IPS DF 6.9 (cell line): ENCODE measurements at regions not wholly inside any gene's neighbourhood (a gene's known extent, or its start where the extent isn't known, plus 50 kb on each side); places are given as distances from the start of the nearest gene placed in this dataset.
"Not testable (repeated sequence)": the region's sequence is repeated elsewhere in the genome, so short reads cannot be mapped to it uniquely, and the experiment has no call there.

Source experiments
- DNase-seq: peaks from one replicate; pipeline ENCODE4 v3.0.0-alpha.2; 2013; ENCODE audit warnings: low read depth, low spot score
- H3K27ac ChIP-seq: one replicate; pipeline ENCODE4 v1.5.1; 2013; ENCODE audit warnings: low read length, control low read depth
- H3K27me3 ChIP-seq: 2 replicates; pipeline ENCODE4 v1.6.1; 2013; ENCODE audit warnings: mild to moderate bottlenecking, low read length; ENCODE audit not compliant: control insufficient read depth, insufficient read depth
- H3K36me3 ChIP-seq: 2 replicates; pipeline ENCODE4 v1.6.1; 2013; ENCODE audit warnings: low read length; ENCODE audit not compliant: control insufficient read depth, insufficient read depth
- H3K4me1 ChIP-seq: 2 replicates; pipeline ENCODE4 v1.6.1; 2013; ENCODE audit warnings: low read length; ENCODE audit not compliant: control insufficient read depth, insufficient read depth
- H3K4me3 ChIP-seq: 2 replicates; pipeline ENCODE4 v1.5.1; 2013; ENCODE audit warnings: mild to moderate bottlenecking, low read length
- H3K9me3 ChIP-seq: 2 replicates; pipeline ENCODE4 v1.6.1; 2013; ENCODE audit warnings: low read length, inconsistent platforms; ENCODE audit not compliant: control insufficient read depth, insufficient read depth
- WGBS: extraction: QIAGEN DNeasy Blood & Tissue Kit; methylation state at CpG from one replicate; pipeline ENCODE4 v1.1.7; 2013; ENCODE audit warnings: mixed read lengths, missing lambda C conversion rate; ENCODE audit not compliant: insufficient read length, insufficient coverage; 5-methylcytosine and 5-hydroxymethylcytosine counted together

DNA sequence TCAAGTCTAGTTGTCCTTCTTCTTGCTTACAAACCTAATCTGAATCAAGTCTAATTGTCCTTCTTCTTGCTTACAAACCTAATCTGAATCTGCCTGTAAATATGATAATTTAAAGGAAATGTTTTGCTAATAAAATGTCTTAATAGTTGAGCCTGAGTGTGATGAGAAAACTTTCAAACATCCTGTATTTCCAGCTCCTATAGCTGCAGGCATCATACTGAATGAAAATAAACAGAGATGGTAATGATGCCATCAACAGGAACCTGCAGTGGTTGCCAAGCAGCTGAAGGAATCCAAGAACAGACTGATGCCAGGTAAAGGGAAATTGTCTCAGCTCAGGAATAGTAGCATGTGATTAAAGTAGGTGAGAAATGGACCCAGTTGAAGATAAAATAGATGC is 156.1 kb upstream of the IRS4 start:
- Histone ChIP-seq H3K4me3 (no peak overlapping the region), H3K9me3 (no peaks in the 10 kb centered on the region), H3K36me3 (no peaks in the 10 kb centered on the region), H3K4me1 (no peaks in the 10 kb centered on the region), H3K27me3 (no peaks in the 10 kb centered on the region), H3K27ac (no peak overlapping the region)
- no peak for DNase-seq

DNA sequence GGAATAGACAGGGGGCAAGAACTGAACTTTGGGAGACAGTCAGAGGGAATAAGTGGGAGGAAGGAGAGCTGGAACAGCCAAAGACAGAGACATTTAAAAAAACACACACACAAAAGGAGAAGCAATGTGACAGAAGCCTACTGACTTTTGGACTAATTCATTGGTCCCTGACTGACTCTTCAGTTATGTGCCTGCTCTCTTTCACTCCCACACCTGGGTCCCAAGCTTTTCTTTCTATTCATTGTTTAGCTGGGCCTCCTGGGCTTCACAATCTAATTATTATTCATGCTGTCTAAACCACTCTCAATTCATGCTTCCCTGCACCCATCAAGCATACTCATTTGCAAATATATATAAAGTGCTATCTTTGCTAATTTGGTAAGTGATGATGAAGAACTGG is 139.2 kb upstream of the IRS4 start:
- Histone ChIP-seq H3K9me3 (no peaks in the 10 kb centered on the region), H3K27me3 (no peaks in the 10 kb centered on the region), H3K4me1 (no peaks in the 10 kb centered on the region), H3K36me3 (no peaks in the 10 kb centered on the region), H3K4me3 (no peak overlapping the region), H3K27ac (no peak overlapping the region)
- no peak for DNase-seq

DNA sequence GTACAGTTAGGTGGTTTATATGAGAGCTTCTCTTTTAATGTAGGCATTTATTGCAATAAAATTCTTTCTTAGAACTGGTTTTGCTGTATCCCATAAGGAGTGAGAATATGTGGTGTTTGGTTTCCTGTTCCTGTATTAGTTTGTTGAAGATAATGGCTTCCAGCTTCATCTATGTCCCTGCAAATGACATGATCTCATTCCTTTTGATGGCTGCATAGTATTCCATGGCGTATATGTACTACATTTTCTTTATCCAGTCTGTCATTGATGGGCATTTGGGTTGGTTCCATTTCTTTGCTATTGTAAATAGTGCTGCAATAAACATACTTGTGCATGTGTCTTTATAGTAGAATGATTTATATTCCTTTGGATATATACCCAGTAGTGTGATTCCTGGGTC is 106.7 kb upstream of the IRS4 start:
- H3K27me3 ChIP-seq, H3K27ac ChIP-seq, DNase-seq, H3K4me3 ChIP-seq, H3K36me3 ChIP-seq, H3K9me3 ChIP-seq, H3K4me1 ChIP-seq: not testable (repeated sequence)
- WGBS, result no CpG with 5 or more reads among the region's 1 CpG

DNA sequence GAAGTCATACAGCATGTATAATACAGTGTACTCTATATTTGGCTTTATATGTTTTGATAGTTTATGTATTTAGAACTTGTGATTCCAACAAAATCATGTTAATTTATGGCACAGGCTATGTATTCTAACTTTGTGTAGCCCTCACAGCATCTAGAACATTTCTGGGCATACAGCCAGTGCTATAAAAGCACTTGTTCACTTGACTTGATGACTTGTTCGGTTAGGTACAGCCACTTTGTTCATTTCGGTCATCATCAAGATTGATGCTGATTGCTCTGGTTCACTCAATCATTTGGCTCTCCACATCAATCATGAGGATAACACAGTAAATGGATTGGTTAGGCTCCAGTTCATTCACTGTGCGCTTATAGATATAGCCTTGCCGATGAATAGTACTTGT is 97.6 kb upstream of the IRS4 start:
- H3K4me3 ChIP-seq, result no peak overlapping the region
- no CpG with 5 or more reads among the region's 4 CpGs for WGBS
- H3K36me3 ChIP-seq, result no peaks in the 10 kb centered on the region
- no peaks in the 10 kb centered on the region for H3K4me1 ChIP-seq
- H3K27ac ChIP-seq, result no peak overlapping the region
- H3K27me3 ChIP-seq, result no peaks in the 10 kb centered on the region
- H3K9me3 ChIP-seq, result no peaks in the 10 kb centered on the region
- DNase-seq, result no peak

DNA sequence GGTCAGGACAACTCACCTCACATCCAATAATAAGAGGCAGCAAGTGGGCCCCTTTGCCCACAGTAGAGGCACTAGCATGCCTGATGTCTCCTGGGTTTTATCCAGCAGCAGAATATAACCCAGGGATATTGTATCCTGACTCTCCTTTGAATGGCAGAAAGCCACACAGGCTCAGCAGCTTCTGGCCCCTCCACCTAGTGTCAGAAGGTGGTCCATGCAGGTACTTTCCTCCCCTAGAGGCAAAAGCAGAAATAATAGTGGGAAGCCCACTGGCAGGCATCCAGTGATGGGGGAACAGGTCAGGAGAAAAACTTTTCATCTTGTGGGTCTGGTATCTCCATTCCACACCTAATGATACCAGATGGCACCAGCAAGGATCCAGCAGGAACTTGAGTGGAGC is 75.5 kb upstream of the IRS4 start:
- Histone ChIP-seq H3K4me1 (no peaks in the 10 kb centered on the region), H3K9me3 (no peaks in the 10 kb centered on the region), H3K36me3 (no peaks in the 10 kb centered on the region), H3K27ac (no peak overlapping the region), H3K4me3 (no peak overlapping the region), H3K27me3 (no peaks in the 10 kb centered on the region)
- no peak for DNase-seq

DNA sequence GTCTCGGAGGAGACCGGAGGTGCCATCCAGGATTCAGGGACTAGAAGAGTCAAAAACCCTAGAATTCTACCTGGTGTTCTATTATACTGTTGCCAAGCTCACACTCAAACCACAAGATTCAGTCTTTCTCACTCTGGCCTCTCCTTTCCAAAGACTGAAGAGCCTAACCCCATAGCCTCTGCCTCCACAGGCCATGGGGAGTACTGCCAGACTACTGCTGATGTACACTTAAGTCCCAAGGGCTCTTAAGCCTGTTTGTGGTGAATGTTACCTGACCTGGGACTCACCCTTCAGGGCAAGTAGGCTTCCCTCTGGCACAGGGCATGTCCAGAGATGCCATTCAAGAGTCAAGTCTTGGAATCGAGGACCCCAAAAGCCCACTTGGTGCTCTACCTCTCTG is 58.9 kb upstream of the IRS4 start:
- no peak for DNase-seq
- Histone ChIP-seq H3K9me3 (no peaks in the 10 kb centered on the region), H3K36me3 (no peaks in the 10 kb centered on the region), H3K4me1 (no peaks in the 10 kb centered on the region), H3K27ac (no peak overlapping the region), H3K27me3 (no peaks in the 10 kb centered on the region), H3K4me3 (no peak overlapping the region)
- no CpG with 5 or more reads among the region's 3 CpGs for WGBS
